ENCODE measurements at regions not wholly inside any gene's neighbourhood (a gene's known extent, or its start where the extent isn't known, plus 50 kb on each side); places are given as distances from the start of the nearest gene placed in this dataset.
A peak's percentile ranks its signal among the peaks of the same experiment; 100 is the strongest.

GRCh38 chr5:104512063-104512825, 949.7 kb upstream of the NUDT12 start:
- Histone ChIP-seq H3T11ph (ENCODE audit: low read length) (no peak overlapping the region), H4K8ac (replicated peaks; ENCODE audit: insufficient read length, low read depth, low read length) (no peak overlapping the region), H3K4ac (ENCODE audit: low read depth, low read length) (no peak overlapping the region), H3K9ac (ENCODE audit: extremely low read depth, insufficient read length, low read length) (no peak overlapping the region), H2BK120ac (ENCODE audit: low read depth, low read length, poor library complexity, severe bottlenecking) (no peak overlapping the region), H3K14ac (ENCODE audit: insufficient read depth, low read length) (no peak overlapping the region), H2BK20ac (ENCODE audit: low read depth, low read length, poor library complexity, severe bottlenecking) (no peak overlapping the region), H2BK15ac (ENCODE audit: low read depth, low read length) (no peak overlapping the region), H3K23ac (ENCODE audit: insufficient read length, low read depth, low read length) (no peak overlapping the region), H3K23me2 (ENCODE audit: insufficient read length, low read depth, low read length, poor library complexity, severe bottlenecking) (no peaks in the 10 kb centered on the region), H3K56ac (ENCODE audit: insufficient read length, low read depth, low read length) (no peak overlapping the region), H3K9me3 (ENCODE audit: control insufficient read depth, low read depth, low read length) (no peaks in the 10 kb centered on the region), H3K79me2 (ENCODE audit: insufficient read depth, low read length) (no peaks in the 10 kb centered on the region), H3K4me1 (ENCODE audit: insufficient read depth, low read length) (no peaks in the 10 kb centered on the region; the same call in 1 of the 2 replicates), H4K20me1 (ENCODE audit: control insufficient read depth, insufficient read depth, insufficient read length) (no peaks in the 10 kb centered on the region), H2BK5ac (ENCODE audit: insufficient read length, low read length) (no peak overlapping the region), H3K27me3 (ENCODE audit: insufficient read depth, low read length) (no peaks in the 10 kb centered on the region), H3K18ac (ENCODE audit: insufficient read length, low read depth, low read length) (no peak overlapping the region), H2BK12ac (ENCODE audit: insufficient read length, low read depth, low read length) (no peak overlapping the region), H2AFZ (ENCODE audit: low read length) (no peak overlapping the region), H3K4me2 (ENCODE audit: insufficient read depth, insufficient read length, low read length) (no peak overlapping the region), H4K91ac (ENCODE audit: insufficient read length, low read depth, low read length) (no peak overlapping the region), H4K5ac (ENCODE audit: insufficient read length, low read depth, low read length) (no peak overlapping the region), H3K79me1 (ENCODE audit: insufficient read depth, low read depth, low read length, poor library complexity, severe bottlenecking) (no peaks in the 10 kb centered on the region), H3K27ac (ENCODE audit: insufficient read length, low read depth, low read length) (no peak overlapping the region), H2AK5ac (ENCODE audit: insufficient read length, low read length) (no peak overlapping the region)
- no CpG with 5 or more reads among the region's 4 CpGs for WGBS (ENCODE audit: extremely low coverage, insufficient read length, low lambda C conversion rate)
- peaks cover 11 to 17% of the 10 kb centered on the region in 2 experiments; a peak in 4 of 5 replicates for H3K9me3 Mint-ChIP-seq
- DNase-seq: no peak
- H3K36me3 Mint-ChIP-seq (ENCODE audit: insufficient read depth in 1 of 3, low read depth in 3 of 3): peaks cover 0 to 30% (median 2%) of the 10 kb centered on the region in 3 experiments; a peak in 4 of 7 replicates
- H3K4me3 Mint-ChIP-seq: no peak overlapping the region
- no peak for TF ChIP-seq CTCF (conservative IDR thresholded peaks at IDR 0.05)
- no peaks in the 10 kb centered on the region for H3K27me3 Mint-ChIP-seq (ENCODE audit: low read depth)
- H3K27ac Mint-ChIP-seq: peak overlapping the region in 1 of 3 experiments; percentile 17; a peak in 1 of 7 replicates
- H3K4me1 Mint-ChIP-seq: peaks cover 30 to 33% of the 10 kb centered on the region in 2 experiments
